Sigmoid colon (tissue), 6 donors: ENCODE measurements at regions not wholly inside any gene's neighbourhood (a gene's known extent, or its start where the extent isn't known, plus 50 kb on each side); places are given as distances from the start of the nearest gene placed in this dataset.

Source experiments
- DNase-seq: peaks from one replicate; pipeline ENCODE4 v3.0.0-alpha.2; 2019
- H3K27ac ChIP-seq, 4 donors: fragments of 200-600 bp; sonication (generic); one replicate each; pipeline ENCODE4 v1.5.1; 2016 to 2019; ENCODE audit warnings: mild to moderate bottlenecking in 1 of 4
- H3K27me3 ChIP-seq, 3 donors: fragments of 200-600 bp; sonication (generic); one replicate each; pipeline ENCODE4 v1.5.1; 2019; ENCODE audit warnings: mild to moderate bottlenecking in 1 of 3
- H3K36me3 ChIP-seq, 4 donors: fragments of 200-600 bp; sonication (generic); one replicate each; pipeline ENCODE4 v1.5.1; 2016 to 2019
- H3K4me1 ChIP-seq, 4 donors: fragments of 200-600 bp; sonication (generic); one replicate each; pipeline ENCODE4 v1.5.1; 2017 to 2019
- H3K4me3 ChIP-seq, 4 donors: fragments of 200-600 bp; sonication (generic); one replicate each; pipeline ENCODE4 v1.5.1; 2017 to 2019; ENCODE audit warnings: mild to moderate bottlenecking in 2 of 4, moderate library complexity in 1 of 4
- H3K9me3 ChIP-seq, 4 donors: fragments of 200-600 bp in 3 of 4; sonication (generic) in 3 of 4; one replicate each; pipeline versions ENCODE4 v1.5.1 to v1.6.1; 2013 to 2019
- EP300 ChIP-seq, 4 donors: sonication (generic); formaldehyde crosslinking; IDR thresholded peaks; one replicate each; pipeline ENCODE4 v1.6.1; 2017; ENCODE audit warnings: antibody characterized with exemption in 4 of 4
- POLR2A ChIP-seq, 2 donors: fragments of 450-650 bp; IDR thresholded peaks; one replicate each; pipeline ENCODE4 v1.6.1; 2016; ENCODE audit warnings: antibody characterized with exemption in 2 of 2, mild to moderate bottlenecking in 2 of 2, moderate library complexity in 2 of 2
- POLR2AphosphoS5 ChIP-seq, 4 donors: sonication (generic); formaldehyde crosslinking; IDR thresholded peaks; one replicate each; pipeline ENCODE4 v1.6.1; 2017; ENCODE audit warnings: antibody characterized with exemption in 4 of 4
- WGBS, 2 donors: extraction: QIAGEN DNeasy Blood & Tissue Kit; methylation state at CpG; one replicate each; pipeline ENCODE4 v1.1.7; 2013; 5-methylcytosine and 5-hydroxymethylcytosine counted together
- intact Hi-C: fragments of 100-400 bp; cut with DNase I; formaldehyde crosslinking; loops from one replicate; pipeline ENCODE4 v1.15.1; 2023
- TF ChIP-seq, protein P1 (sequence below), 4 experiments: fragments of 450-650 bp in 3 of 4; fragments of 200-600 bp in 1 of 4; IDR thresholded peaks; one replicate each; pipeline ENCODE4 v1.5.1; 2016 to 2019; ENCODE audit warnings: antibody characterized with exemption in 4 of 4, mild to moderate bottlenecking in 3 of 4, moderate library complexity in 2 of 4
- donor health status: healthy with polysubstance abuse.
- donor health status: healthy.

DNA sequence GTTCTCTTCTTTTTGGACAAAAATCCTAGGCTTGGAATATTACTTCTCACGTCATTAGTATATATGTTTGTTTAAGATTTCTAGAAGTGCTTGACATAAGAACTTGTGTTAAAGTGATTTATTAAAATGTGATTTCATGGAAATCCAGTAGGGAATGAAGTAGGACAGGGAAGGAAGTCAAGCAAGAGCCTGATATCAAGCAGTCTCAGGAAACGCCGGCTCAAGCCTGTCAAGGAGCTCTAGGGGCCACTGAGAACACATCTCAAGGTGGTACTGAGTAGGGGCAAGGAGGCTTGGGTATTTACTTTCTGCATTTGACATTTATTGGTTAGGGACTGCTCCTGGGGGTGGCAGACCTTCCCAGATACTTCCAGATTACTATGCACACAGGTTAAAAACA lies 920.9 kb upstream of the GJE1 start:
- no peaks in the 10 kb centered on the region for H3K36me3 ChIP-seq
- DNase-seq: no peak
- H3K9me3 ChIP-seq: no peaks in the 10 kb centered on the region
- H3K4me3 ChIP-seq: no peak overlapping the region
- intact Hi-C loops: no loop called here
- no peak overlapping the region for H3K27ac ChIP-seq
- no peak for TF ChIP-seq POLR2AphosphoS5 (IDR thresholded peaks at IDR 0.05)
- H3K4me1 ChIP-seq: no peaks in the 10 kb centered on the region
- H3K27me3 ChIP-seq: no peaks in the 10 kb centered on the region
- 67 to 70% methylated on average over 3 of the region's 3 CpGs for WGBS, 2 donors

DNA sequence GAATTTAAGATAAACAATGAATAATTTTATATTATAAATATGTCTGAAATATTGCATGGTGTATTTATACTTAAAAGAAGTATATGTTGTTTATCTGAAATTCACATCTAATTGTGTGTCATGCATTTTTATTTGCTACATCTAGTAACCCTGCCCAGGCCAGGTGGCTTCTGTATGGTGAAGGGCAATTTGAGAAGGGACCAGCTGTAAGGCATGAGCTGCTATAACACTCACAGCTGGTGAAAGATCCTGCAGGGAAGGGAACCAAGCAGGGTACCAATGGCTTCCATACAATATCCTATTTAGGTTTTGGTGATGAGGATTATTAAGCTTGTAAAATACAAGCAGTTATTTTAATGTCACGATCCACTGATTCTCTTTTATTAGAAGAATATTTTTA lies 921.8 kb upstream of the GJE1 start:
- WGBS, 2 donors: 0 to 40% methylated on average over 1 of the region's 1 CpG

DNA sequence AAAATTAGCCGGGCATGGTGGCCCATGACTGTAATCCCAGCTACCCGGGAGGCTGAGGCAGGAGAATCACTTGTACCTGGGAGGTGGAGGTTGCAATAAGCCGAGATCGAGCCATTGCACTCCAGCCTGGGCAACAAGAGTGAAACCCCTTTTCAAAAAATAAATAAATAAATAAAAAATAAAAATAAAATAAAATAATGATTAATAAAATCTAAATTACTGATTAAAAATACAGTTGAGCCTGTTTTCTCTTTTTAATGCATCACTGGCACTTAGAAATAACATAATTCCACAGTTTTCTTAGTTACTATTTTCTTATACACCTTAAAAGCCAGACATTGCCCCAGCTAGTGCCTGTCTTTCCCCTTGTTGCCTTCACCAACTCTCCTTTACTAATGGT lies 922.8 kb upstream of the GJE1 start:
- 84 to 87% methylated on average over 4 of the region's 4 CpGs for WGBS, 2 donors
- Histone ChIP-seq H3K36me3 (no peaks in the 10 kb centered on the region), H3K27ac (no peak overlapping the region), H3K4me3 (no peak overlapping the region), H3K9me3 (no peaks in the 10 kb centered on the region), H3K4me1 (no peaks in the 10 kb centered on the region), H3K27me3 (no peaks in the 10 kb centered on the region)
- no peak for DNase-seq
- intact Hi-C loops: no loop called here
- TF ChIP-seq, protein P1, sequence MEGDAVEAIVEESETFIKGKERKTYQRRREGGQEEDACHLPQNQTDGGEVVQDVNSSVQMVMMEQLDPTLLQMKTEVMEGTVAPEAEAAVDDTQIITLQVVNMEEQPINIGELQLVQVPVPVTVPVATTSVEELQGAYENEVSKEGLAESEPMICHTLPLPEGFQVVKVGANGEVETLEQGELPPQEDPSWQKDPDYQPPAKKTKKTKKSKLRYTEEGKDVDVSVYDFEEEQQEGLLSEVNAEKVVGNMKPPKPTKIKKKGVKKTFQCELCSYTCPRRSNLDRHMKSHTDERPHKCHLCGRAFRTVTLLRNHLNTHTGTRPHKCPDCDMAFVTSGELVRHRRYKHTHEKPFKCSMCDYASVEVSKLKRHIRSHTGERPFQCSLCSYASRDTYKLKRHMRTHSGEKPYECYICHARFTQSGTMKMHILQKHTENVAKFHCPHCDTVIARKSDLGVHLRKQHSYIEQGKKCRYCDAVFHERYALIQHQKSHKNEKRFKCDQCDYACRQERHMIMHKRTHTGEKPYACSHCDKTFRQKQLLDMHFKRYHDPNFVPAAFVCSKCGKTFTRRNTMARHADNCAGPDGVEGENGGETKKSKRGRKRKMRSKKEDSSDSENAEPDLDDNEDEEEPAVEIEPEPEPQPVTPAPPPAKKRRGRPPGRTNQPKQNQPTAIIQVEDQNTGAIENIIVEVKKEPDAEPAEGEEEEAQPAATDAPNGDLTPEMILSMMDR (IDR thresholded peaks at IDR 0.05): no peak
- TF ChIP-seq EP300 (IDR thresholded peaks at IDR 0.05) (no peak), POLR2A (IDR thresholded peaks at IDR 0.05) (no peak)

More for the DNA sequence above, 921.8 kb upstream of the GJE1 start:
- Histone ChIP-seq H3K27me3 (no peaks in the 10 kb centered on the region), H3K36me3 (no peaks in the 10 kb centered on the region), H3K4me1 (no peaks in the 10 kb centered on the region), H3K27ac (no peak overlapping the region), H3K9me3 (no peaks in the 10 kb centered on the region), H3K4me3 (no peak overlapping the region)
- DNase-seq: no peak
- TF ChIP-seq POLR2AphosphoS5 (IDR thresholded peaks at IDR 0.05) (no peak), POLR2A (IDR thresholded peaks at IDR 0.05) (no peak), EP300 (IDR thresholded peaks at IDR 0.05) (no peak)
- TF ChIP-seq, protein P1 (IDR thresholded peaks at IDR 0.05): no peak
- intact Hi-C loops: no loop called here

DNA sequence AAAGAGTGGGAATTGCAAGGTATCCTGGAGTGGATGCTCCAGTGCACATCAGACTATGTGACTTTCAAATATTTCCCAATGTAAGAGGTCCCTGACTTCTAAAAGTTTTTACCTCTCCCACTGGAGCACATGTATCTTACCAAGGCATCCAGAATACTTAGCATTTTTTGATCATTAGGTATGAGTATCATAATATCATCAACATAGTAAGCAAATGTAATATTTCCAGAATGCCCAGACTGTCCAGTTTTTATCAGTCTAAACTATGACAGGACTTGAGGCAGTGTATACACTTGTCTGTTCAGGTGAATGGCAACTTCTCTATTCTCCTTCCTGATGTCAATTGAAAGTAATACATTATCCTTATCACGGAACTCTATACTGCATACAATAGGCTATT lies 924.6 kb upstream of the GJE1 start:
- Histone ChIP-seq H3K27ac (no peak overlapping the region), H3K4me1 (no peaks in the 10 kb centered on the region), H3K4me3 (no peak overlapping the region), H3K27me3 (no peaks in the 10 kb centered on the region), H3K9me3 (no peaks in the 10 kb centered on the region), H3K36me3 (no peaks in the 10 kb centered on the region)
- TF ChIP-seq EP300 (IDR thresholded peaks at IDR 0.05) (no peak), POLR2A (IDR thresholded peaks at IDR 0.05) (no peak), POLR2AphosphoS5 (IDR thresholded peaks at IDR 0.05) (no peak)
- TF ChIP-seq, protein P1 (IDR thresholded peaks at IDR 0.05): no peak
- intact Hi-C loops: no loop called here
- WGBS, 2 donors: 86 to 93% methylated on average over 1 of the region's 1 CpG
- no peak for DNase-seq

DNA sequence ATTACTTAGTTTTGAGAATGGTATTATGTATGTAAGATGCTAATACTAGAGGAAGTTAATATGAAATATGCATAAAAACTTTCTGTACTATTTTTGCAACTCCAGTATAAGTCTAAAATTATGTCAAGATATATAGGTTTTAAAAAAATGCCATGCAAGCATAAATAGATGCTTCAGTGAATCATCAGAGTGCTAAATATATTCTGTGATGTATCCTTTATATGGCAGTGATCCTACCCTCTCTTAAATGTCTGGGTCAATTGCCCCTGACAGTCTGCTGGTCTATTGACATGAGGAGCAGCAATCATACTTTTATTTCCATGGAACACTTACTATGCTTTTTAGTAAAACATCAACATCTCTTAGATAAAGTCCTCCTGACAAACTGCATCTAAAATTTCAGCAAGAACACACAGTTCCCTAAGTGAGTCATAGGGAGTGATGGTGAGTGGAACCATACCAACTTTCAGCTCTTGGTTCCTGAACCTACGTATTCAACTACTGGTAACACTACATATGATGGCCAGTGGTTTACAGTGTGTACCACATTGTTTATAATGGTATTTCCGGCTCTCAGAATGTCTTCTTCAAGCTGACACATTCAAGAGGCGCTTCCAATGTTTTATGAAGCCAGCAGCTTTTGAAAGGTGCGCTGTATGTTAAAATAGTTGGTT lies 928.7 kb upstream of the GJE1 start:
- WGBS, 2 donors: 84 to 85% methylated on average over 4 of the region's 4 CpGs
- no peaks in the 10 kb centered on the region for H3K36me3 ChIP-seq
- H3K4me3 ChIP-seq: no peak overlapping the region
- no peaks in the 10 kb centered on the region for H3K27me3 ChIP-seq
- no peaks in the 10 kb centered on the region for H3K9me3 ChIP-seq
- intact Hi-C loops: no loop called here
- no peak for TF ChIP-seq POLR2A (IDR thresholded peaks at IDR 0.05)
- TF ChIP-seq EP300 (IDR thresholded peaks at IDR 0.05): no peak
- TF ChIP-seq, protein P1 (IDR thresholded peaks at IDR 0.05): no peak
- no peak for TF ChIP-seq POLR2AphosphoS5 (IDR thresholded peaks at IDR 0.05)
- H3K4me1 ChIP-seq: no peaks in the 10 kb centered on the region
- no peak for DNase-seq
- no peak overlapping the region for H3K27ac ChIP-seq
